ENCODE measurements at regions not wholly inside any gene's neighbourhood (a gene's known extent, or its start where the extent isn't known, plus 50 kb on each side); places are given as distances from the start of the nearest gene placed in this dataset.

DNA sequence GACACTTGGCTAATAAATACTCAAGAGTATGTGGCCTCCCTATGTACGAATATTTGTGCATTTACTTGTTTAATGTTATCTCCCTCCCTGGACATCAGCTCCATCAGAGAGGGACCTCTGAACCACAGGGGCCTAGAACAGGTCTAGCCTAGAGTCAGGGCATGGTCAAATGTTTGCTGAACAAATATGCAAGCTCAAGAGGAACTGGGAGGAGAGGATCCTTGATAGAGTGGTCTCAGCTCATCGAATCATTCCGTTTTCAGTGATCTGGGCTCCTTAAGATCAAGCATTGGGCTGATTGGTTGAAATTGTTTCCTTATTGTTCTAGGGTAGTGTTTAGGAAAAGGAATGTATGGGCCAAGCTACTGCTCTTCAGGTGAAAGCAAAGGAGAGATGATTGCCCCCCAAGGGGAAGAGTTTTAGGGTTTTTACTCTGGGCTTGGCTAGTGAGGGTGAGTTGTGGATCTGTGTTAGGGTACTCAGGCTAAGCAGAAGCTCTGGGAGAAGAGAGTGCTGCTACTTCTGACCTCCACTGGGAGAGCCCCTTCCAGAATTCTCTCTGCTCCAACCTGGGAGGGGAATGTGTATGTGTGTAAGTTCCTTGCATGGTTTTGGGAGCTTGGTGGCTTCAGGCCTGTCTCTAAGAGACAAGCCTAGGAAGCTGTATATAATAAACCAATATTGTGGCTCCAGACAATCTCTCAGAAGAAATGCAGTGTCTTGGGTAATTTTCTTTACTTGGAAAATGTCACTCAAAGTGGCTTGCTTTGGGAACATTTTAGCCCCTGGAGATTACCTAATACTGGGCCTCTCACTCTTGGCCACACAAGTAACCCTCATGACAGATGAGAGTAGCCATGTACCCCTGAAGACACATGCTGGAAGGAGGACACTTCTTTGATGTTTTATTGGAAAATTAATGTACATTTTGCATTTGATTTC is 110.0 kb downstream of the EMX2 start:
- intact Hi-C loops (cut with DNase I), result no loop called here
- TF ChIP-seq, protein P1, sequence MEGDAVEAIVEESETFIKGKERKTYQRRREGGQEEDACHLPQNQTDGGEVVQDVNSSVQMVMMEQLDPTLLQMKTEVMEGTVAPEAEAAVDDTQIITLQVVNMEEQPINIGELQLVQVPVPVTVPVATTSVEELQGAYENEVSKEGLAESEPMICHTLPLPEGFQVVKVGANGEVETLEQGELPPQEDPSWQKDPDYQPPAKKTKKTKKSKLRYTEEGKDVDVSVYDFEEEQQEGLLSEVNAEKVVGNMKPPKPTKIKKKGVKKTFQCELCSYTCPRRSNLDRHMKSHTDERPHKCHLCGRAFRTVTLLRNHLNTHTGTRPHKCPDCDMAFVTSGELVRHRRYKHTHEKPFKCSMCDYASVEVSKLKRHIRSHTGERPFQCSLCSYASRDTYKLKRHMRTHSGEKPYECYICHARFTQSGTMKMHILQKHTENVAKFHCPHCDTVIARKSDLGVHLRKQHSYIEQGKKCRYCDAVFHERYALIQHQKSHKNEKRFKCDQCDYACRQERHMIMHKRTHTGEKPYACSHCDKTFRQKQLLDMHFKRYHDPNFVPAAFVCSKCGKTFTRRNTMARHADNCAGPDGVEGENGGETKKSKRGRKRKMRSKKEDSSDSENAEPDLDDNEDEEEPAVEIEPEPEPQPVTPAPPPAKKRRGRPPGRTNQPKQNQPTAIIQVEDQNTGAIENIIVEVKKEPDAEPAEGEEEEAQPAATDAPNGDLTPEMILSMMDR (IDR thresholded peaks at IDR 0.05), result no peak
- Histone ChIP-seq H3K4me1 (no peaks in the 10 kb centered on the region), H3K27me3 (no peaks in the 10 kb centered on the region), H3K36me3 (no peaks in the 10 kb centered on the region), H3K27ac (no peak overlapping the region), H3K9me3 (no peaks in the 10 kb centered on the region), H3K4me3 (no peak overlapping the region), H3K9ac (ENCODE audit: low read depth in 2 of 2, low read length in 2 of 2) (no peak overlapping the region)
- no peak for DNase-seq

DNA sequence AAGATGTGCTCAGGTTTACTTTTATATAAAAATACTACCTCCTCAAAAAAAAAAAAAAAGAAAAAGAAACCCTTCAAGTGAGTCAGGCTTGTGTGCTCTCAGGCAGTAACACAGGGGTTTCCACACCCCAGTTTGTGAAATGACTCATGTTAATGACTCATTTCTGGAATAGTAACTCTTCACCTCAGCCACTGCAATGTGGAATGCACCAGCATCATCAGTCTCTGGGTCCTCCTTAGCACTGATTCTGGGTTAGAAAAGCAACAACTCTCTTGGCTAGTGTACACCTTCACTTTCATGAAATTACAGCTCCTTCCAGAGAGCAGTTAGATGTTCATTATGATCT is 110.6 kb downstream of the EMX2 start:
- no peak overlapping the region for H3K9ac ChIP-seq (ENCODE audit: low read depth in 2 of 2, low read length in 2 of 2)
- intact Hi-C loops (cut with DNase I), result no loop called here
- H3K27ac ChIP-seq, result no peak overlapping the region
- no peak for DNase-seq
- H3K36me3 ChIP-seq, result no peaks in the 10 kb centered on the region
- no peaks in the 10 kb centered on the region for H3K9me3 ChIP-seq
- H3K4me1 ChIP-seq, result no peaks in the 10 kb centered on the region
- H3K27me3 ChIP-seq, result no peaks in the 10 kb centered on the region
- TF ChIP-seq, protein P1 (IDR thresholded peaks at IDR 0.05), result no peak
- H3K4me3 ChIP-seq, result no peak overlapping the region

DNA sequence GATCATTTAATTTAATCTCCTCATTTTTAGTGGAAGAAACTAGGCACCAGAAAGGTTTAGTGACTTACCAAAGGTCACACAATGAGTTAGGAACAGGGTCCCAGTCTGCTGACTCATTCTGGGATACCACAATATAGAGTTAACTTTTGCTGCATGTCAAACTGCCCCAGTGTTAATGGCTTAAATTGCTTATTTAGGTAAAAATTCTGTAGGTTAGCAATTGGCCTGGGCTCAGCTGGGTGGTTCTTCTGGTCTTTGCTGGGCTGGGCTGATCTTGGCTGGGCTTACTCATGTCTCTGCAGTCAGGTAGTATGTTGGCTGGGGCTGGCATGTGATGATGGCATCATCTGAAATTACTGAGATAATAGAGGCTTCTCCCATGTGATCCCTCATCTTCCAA is 111.6 kb downstream of the EMX2 start:
- no peaks in the 10 kb centered on the region for H3K36me3 ChIP-seq
- H3K27ac ChIP-seq, result no peak overlapping the region
- no peak overlapping the region for H3K4me3 ChIP-seq
- TF ChIP-seq, protein P1 (IDR thresholded peaks at IDR 0.05), result no peak
- no peaks in the 10 kb centered on the region for H3K9me3 ChIP-seq
- intact Hi-C loops (cut with DNase I), result no loop called here
- DNase-seq, result no peak
- H3K4me1 ChIP-seq, result no peaks in the 10 kb centered on the region
- no peaks in the 10 kb centered on the region for H3K27me3 ChIP-seq
- H3K9ac ChIP-seq (ENCODE audit: low read depth in 2 of 2, low read length in 2 of 2), result no peak overlapping the region

DNA sequence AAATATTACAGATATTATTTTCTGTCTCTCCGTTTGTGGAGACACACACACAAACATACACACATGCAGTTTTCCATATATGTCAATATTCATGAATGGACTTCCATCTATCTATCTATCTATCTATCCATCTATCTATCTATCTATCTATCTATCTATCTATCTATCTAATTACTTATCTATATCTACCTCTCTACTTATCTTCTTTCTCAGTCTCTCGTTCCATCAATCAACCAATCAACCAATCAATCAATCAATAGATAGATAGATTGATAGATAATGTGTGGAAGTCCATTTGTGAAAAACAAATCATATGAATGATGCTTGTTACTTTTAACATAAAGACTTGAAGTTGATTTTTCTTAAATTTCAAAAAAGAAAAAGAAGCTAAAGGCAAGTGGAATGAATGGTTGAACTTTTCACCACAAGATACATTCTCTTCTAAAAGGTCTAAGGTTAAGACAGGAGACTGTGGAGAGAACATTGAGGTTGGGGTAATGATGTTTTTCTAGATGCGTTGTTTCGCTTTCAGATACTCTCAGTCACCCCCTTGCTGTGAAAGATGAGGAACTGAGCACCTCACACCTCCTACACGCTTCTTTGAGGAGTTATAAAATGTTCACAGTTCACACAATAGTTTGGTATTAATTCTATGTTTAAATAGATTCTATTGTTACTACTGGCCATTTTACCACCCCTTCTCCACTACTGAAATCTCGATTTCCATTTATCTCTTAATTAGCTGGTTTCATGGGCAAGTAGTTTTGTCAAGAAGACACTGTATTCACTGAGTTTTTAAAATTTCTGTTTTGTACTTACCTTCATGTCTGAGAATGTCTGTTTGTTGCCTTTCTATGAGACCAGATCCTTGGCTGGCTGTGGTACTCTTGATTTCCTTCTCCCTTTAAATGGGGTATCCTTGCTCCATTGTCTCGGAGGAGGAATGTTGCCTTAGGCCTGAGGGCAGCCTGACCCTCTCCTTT is 114.1 kb downstream of the EMX2 start:
- intact Hi-C loops (cut with DNase I), result no loop called here
- H3K27ac ChIP-seq, result no peak overlapping the region
- no peaks in the 10 kb centered on the region for H3K9me3 ChIP-seq

GRCh38 chr10:117661316-117661715 is 118.8 kb downstream of the EMX2 start:
- Histone ChIP-seq H3K9ac (ENCODE audit: low read depth in 2 of 2, low read length in 2 of 2) (no peak overlapping the region), H3K27me3 (no peaks in the 10 kb centered on the region), H3K4me3 (no peak overlapping the region), H3K27ac (no peak overlapping the region), H3K4me1 (no peaks in the 10 kb centered on the region), H3K36me3 (no peaks in the 10 kb centered on the region), H3K9me3 (no peaks in the 10 kb centered on the region)
- TF ChIP-seq, protein P1 (IDR thresholded peaks at IDR 0.05), result no peak
- intact Hi-C loops (cut with DNase I), result no loop called here
- no peak for DNase-seq

More for the DNA sequence above, 114.1 kb downstream of the EMX2 start:
- H3K27me3 ChIP-seq, result no peaks in the 10 kb centered on the region
- TF ChIP-seq, protein P1 (IDR thresholded peaks at IDR 0.05), result no peak
- no peaks in the 10 kb centered on the region for H3K36me3 ChIP-seq
- no peak for DNase-seq
- no peak overlapping the region for H3K4me3 ChIP-seq
- no peak overlapping the region for H3K9ac ChIP-seq (ENCODE audit: low read depth in 2 of 2, low read length in 2 of 2)
- H3K4me1 ChIP-seq, result no peaks in the 10 kb centered on the region

Measured in colonic mucosa (tissue), 4 donors.